ENCODE measurements at regions not wholly inside any gene's neighbourhood (a gene's known extent, or its start where the extent isn't known, plus 50 kb on each side); places are given as distances from the start of the nearest gene placed in this dataset.

DNA sequence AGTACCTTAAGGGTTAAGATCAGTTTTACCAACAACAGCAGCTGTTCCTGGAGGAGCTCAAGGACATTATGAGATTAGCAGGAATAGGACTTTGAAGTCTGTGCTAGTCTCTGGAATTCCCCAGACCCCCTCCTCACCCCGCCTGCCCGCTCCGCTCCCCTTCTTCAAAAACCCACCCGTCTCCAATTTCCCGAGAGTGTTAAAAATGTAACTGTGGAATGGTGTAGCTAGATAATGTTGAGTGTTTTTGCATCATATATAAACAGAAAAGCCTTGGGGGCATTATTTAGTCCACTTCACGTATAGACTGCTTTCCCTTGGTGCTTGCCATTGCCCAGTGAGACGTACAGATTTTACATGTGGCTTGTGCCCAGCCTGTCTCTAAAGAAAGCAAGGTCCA lies 65.0 kb upstream of the SEMA6D start:
- no peak for DNase-seq (ENCODE audit: extremely low read depth in 1 of 11, low read depth in 9 of 11, low spot score in 4 of 11)

DNA sequence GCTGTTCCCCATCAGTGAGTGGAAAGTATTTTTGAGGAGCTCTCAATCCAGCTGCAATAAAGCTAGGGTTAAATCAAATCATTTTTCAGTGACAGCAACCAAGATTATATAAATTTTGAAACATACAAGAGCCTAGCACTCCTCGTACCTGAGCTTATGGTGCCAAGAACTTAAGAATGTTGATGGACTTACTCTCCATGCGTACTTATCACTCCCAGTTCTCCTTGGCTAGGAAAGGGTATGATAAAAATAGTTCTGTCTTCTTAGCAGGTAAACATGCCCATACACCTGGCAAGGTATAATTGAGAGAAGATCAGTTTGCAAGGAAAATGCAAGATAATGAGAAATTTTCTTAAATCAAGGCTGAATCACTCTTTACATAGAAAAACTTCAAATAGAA lies 64.5 kb upstream of the SEMA6D start:
- no peak for DNase-seq (ENCODE audit: extremely low read depth in 1 of 11, low read depth in 9 of 11, low spot score in 4 of 11)

DNA sequence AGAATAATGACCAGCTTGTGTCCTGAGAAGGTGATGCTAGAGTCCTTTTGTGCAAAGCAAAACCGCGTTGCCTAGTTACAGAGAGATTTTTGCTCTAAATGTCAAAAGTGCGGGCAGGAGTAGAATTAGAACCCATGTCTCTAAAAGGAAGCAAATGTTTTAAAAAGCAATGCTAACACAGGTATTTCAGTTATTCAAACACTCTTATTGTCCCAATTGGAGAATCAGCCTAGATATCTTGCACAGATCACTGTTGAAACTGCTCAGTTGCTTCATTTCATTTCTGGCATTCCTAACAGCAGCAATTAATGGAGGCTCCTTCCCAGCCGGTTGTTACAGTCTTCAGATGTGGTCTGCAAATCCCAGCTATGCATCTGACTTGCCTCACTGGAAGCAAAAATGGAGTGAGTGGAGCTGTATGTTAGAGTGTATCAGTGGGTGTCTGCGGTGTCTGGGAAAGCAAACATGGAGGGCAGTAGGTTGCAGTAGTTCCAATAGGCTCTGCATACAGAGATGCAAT lies 55.6 kb upstream of the SEMA6D start:
- DNase-seq (ENCODE audit: extremely low read depth in 1 of 11, low read depth in 9 of 11, low spot score in 4 of 11): no peak

DNA sequence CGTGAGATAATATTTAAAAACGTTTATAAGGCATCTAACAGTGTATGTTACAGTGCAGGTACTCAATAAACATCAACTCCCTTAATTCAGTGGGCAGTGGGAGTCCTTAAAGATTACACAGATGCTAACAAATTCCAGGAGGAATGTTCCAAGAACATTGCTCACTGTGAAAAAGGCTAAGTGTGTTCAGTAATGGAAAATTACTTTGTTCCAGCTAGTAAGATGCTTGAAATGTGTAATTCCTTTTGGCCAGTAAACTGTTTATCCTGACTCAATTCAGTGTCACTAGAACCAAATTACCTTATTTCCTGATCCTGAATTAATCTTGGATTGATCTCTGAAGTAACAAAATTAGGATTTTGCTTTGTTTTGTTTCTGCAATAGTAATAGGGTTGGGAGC lies 54.2 kb upstream of the SEMA6D start:
- DNase-seq (ENCODE audit: extremely low read depth in 1 of 11, low read depth in 9 of 11, low spot score in 4 of 11): no peak

Measured in renal cortex interstitium (tissue), 11 donors.